Breast epithelium (tissue), 4 donors: ENCODE measurements at regions not wholly inside any gene's neighbourhood (a gene's known extent, or its start where the extent isn't known, plus 50 kb on each side); places are given as distances from the start of the nearest gene placed in this dataset.

Source experiments
- DNase-seq, 2 donors: peaks; one replicate each; pipeline ENCODE4 v3.0.0-alpha.2; 2019; ENCODE audit warnings: low spot score in 2 of 2
- H3K27ac ChIP-seq, 2 donors: fragments of 200-600 bp; sonication (generic) in 1 of 2; one replicate each; pipeline ENCODE4 v1.5.1; 2016 to 2019; ENCODE audit warnings: mild to moderate bottlenecking in 1 of 2
- H3K27me3 ChIP-seq, 2 donors: fragments of 200-600 bp; sonication (generic) in 1 of 2; one replicate each; pipeline versions ENCODE4 v1.5.1 to v1.6.0; 2017 to 2019; ENCODE audit warnings: control low read depth in 1 of 2, mild to moderate bottlenecking in 1 of 2
- H3K36me3 ChIP-seq: fragments of 200-600 bp; one replicate; pipeline ENCODE4 v1.5.1; 2019
- H3K4me1 ChIP-seq, 2 donors: fragments of 200-600 bp; sonication (generic); one replicate each; pipeline ENCODE4 v1.5.1; 2016 to 2019; ENCODE audit warnings: control low read depth in 1 of 2
- H3K4me3 ChIP-seq, 3 donors: fragments of 200-600 bp; sonication (generic); 1 replicate in 2 of 3; 2 replicates in 1 of 3; pipeline ENCODE4 v1.5.1; 2016 to 2019; ENCODE audit warnings: mild to moderate bottlenecking in 3 of 3, moderate library complexity in 2 of 3
- H3K9me3 ChIP-seq, 2 donors: fragments of 200-600 bp; sonication (generic) in 1 of 2; one replicate each; pipeline ENCODE4 v1.5.1; 2016 to 2019; ENCODE audit warnings: control low read depth in 1 of 2
- POLR2A ChIP-seq: fragments of 450-650 bp; IDR thresholded peaks from one replicate; pipeline ENCODE4 v1.6.1; 2016; ENCODE audit warnings: antibody characterized with exemption, mild to moderate bottlenecking, moderate library complexity
- POLR2AphosphoS5 ChIP-seq, 3 donors: sonication (generic); formaldehyde crosslinking; IDR thresholded peaks; one replicate each; pipeline ENCODE4 v1.6.1; 2017; ENCODE audit warnings: antibody characterized with exemption in 3 of 3
- intact Hi-C: fragments of 100-400 bp; cut with DNase I; formaldehyde crosslinking; loops from one replicate; pipeline ENCODE4 v1.15.1; 2023; ENCODE audit warnings: low total_unique reads
- TF ChIP-seq, protein P1 (sequence below), 3 donors: fragments of 450-650 bp; IDR thresholded peaks; one replicate each; pipeline ENCODE4 v1.5.1; 2016 to 2017; ENCODE audit warnings: antibody characterized with exemption in 3 of 3, mild to moderate bottlenecking in 3 of 3, moderate library complexity in 3 of 3

DNA sequence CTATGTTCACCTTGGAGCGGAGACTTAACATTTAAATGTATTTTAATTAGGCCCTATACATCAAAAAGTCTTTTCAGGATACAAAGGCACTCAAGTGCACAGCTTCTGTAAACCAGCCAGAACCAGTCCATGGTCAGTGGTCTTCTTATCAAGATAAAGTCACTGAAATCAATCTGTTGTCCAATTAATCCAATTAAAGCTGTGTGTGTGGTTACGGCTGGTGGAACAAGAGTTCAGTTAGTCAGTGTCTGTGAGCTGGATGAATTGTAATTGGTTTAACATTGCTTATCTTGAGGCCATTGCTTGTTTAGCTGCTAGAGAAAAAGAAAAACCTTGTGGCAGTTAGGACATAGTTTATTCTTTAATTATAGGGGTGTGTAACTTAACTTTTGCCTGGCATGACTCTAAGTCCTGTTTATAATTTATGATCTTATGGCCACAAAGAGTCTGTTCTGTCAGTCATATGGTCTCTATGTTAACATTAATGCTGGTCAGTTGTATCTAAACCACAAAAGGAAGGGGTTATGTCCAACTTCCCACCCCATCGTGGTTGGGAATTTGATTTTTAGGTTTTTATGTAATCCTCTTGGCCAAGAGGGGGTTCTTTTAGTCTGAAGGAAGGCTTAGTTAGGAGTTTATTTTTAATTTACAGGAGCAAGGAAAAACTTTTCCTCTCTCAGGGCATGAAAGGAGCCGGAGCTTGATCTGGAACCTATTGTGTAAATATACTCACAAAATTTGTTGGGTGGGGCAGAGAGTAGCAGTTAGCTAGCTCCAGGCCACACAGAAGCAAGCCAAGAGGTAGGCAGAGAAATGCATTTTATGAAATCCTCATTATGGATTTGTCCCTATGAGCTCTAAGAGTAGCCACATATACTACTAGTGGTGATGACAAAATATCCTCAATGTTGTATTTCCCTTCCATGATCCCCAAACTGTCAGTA is 665.7 kb upstream of the ACTRT1 start:
- no peak for DNase-seq
- H3K27me3 ChIP-seq, result no peaks in the 10 kb centered on the region
- no peaks in the 10 kb centered on the region for H3K4me1 ChIP-seq
- intact Hi-C loops, result no loop called here
- H3K36me3 ChIP-seq, result no peaks in the 10 kb centered on the region
- no peak overlapping the region for H3K27ac ChIP-seq
- no peaks in the 10 kb centered on the region for H3K9me3 ChIP-seq
- TF ChIP-seq POLR2A (no peak), POLR2AphosphoS5 (IDR thresholded peaks at IDR 0.05) (no peak)
- TF ChIP-seq, protein P1, sequence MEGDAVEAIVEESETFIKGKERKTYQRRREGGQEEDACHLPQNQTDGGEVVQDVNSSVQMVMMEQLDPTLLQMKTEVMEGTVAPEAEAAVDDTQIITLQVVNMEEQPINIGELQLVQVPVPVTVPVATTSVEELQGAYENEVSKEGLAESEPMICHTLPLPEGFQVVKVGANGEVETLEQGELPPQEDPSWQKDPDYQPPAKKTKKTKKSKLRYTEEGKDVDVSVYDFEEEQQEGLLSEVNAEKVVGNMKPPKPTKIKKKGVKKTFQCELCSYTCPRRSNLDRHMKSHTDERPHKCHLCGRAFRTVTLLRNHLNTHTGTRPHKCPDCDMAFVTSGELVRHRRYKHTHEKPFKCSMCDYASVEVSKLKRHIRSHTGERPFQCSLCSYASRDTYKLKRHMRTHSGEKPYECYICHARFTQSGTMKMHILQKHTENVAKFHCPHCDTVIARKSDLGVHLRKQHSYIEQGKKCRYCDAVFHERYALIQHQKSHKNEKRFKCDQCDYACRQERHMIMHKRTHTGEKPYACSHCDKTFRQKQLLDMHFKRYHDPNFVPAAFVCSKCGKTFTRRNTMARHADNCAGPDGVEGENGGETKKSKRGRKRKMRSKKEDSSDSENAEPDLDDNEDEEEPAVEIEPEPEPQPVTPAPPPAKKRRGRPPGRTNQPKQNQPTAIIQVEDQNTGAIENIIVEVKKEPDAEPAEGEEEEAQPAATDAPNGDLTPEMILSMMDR (IDR thresholded peaks at IDR 0.05), result no peak
- H3K4me3 ChIP-seq, result no peak overlapping the region

DNA sequence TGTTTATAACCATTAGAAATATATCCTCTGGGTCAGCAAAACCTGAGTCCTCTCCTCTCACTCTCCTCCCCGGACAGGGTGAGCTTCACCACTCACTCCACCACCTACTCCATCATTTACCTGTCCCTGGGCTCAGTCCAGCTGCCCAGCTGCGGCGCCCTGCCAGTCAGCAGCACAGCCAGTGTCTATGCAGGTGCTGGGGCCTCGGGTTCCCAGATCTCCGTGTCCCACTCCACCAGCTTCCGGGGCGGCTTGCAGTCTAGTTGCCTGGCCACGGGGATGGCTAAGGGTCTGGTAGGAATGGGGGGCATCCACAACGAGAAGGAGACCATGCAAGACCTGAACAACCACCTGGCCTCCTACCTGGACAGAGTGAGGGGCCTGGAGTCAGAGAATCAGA is 662.2 kb upstream of the ACTRT1 start:
- Histone ChIP-seq H3K4me1 (no peaks in the 10 kb centered on the region), H3K36me3 (no peaks in the 10 kb centered on the region), H3K27me3 (peaks cover 0 to 4% of the 10 kb centered on the region in 2 donors), H3K27ac (no peak overlapping the region), H3K9me3 (no peaks in the 10 kb centered on the region), H3K4me3 (no peak overlapping the region)
- TF ChIP-seq POLR2AphosphoS5 (IDR thresholded peaks at IDR 0.05) (no peak), POLR2A (no peak)
- TF ChIP-seq, protein P1 (IDR thresholded peaks at IDR 0.05), result no peak
- DNase-seq, result no peak
- intact Hi-C loops, result no loop called here

GRCh38 chrX:128699716-128700285 is 647.6 kb upstream of the ACTRT1 start:
- H3K9me3 ChIP-seq, result no peaks in the 10 kb centered on the region
- TF ChIP-seq POLR2AphosphoS5 (IDR thresholded peaks at IDR 0.05) (no peak), POLR2A (no peak)
- TF ChIP-seq, protein P1 (IDR thresholded peaks at IDR 0.05), result no peak
- intact Hi-C loops, result no loop called here
- H3K27me3 ChIP-seq, result peaks cover 0 to 15% of the 10 kb centered on the region in 2 donors
- no peak overlapping the region for H3K27ac ChIP-seq
- DNase-seq, result no peak
- no peaks in the 10 kb centered on the region for H3K36me3 ChIP-seq
- no peaks in the 10 kb centered on the region for H3K4me1 ChIP-seq
- H3K4me3 ChIP-seq, result no peak overlapping the region

DNA sequence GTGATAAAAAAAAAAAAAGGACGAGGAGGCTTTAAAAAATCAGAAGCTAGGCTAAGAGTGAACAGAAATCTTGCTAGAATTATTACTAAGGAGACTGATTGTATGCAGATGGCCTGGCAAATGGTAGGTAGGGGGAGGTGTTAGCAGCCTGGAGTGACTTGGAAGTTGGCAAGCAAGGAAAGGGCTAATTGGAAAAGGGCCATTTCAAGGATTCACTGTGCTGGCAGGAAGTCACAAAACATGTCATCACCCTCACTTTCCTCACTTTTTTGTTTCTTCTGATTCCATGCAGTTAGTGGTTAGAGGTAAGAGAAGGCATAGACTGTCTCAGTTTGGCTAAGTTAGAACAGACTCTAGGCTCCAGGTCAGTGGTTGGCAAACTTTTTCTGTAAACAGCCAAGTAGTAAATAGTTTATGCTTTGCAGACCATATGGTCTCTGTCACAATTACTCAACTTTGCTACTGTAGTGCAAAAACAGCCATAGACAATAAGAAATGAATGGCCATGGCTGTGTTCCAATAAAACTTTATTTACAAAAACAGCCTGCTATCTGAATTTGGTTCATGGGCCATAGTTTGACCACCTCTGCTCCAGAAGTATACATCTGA is 646.5 kb upstream of the ACTRT1 start:
- Histone ChIP-seq H3K4me1 (no peaks in the 10 kb centered on the region), H3K27ac (no peak overlapping the region), H3K4me3 (no peak overlapping the region), H3K9me3 (no peaks in the 10 kb centered on the region), H3K36me3 (no peaks in the 10 kb centered on the region), H3K27me3 (peaks cover 0 to 20% of the 10 kb centered on the region in 2 donors)
- TF ChIP-seq, protein P1 (IDR thresholded peaks at IDR 0.05), result no peak
- TF ChIP-seq POLR2A (no peak), POLR2AphosphoS5 (IDR thresholded peaks at IDR 0.05) (no peak)
- intact Hi-C loops, result no loop called here
- DNase-seq, result no peak

DNA sequence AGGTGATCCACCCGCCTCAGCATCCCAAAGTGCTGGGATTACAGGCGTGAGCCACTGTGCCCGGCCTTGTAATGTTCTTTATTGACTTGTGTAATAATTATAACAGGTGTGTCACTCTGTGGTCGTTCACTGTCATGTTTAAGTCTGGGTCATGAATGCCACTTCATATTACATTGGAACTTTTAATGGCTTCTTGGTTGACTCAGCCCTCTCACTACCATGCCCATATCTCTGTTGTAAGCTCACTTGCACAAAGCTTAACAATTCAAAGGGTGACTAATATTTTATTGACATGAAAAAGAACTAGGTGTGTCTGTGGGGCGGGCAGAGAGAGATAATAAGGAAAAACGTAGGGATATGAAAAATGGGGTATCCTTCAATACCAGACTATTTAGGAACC is 639.7 kb upstream of the ACTRT1 start:
- intact Hi-C loops, result no loop called here
- Histone ChIP-seq H3K36me3 (no peaks in the 10 kb centered on the region), H3K27me3 (peaks cover 0 to 15% of the 10 kb centered on the region in 2 donors), H3K4me3 (no peak overlapping the region), H3K27ac (no peak overlapping the region), H3K9me3 (no peaks in the 10 kb centered on the region), H3K4me1 (no peaks in the 10 kb centered on the region)
- TF ChIP-seq POLR2A, result no peak
- TF ChIP-seq, protein P1 (IDR thresholded peaks at IDR 0.05), result no peak
- TF ChIP-seq POLR2AphosphoS5 (IDR thresholded peaks at IDR 0.05), result no peak
- no peak for DNase-seq
